Calu3 (cell line): ENCODE measurements at regions not wholly inside any gene's neighbourhood (a gene's known extent, or its start where the extent isn't known, plus 50 kb on each side); places are given as distances from the start of the nearest gene placed in this dataset.

Experiments used
- BruUV-seq: library from RNA; stranded (reverse); fragments of 400-500 nt; replicated peaks from 2 replicates; lab custom pipeline; 2021; lab: Mats Ljungman, UMichigan
- CTCF ChIA-PET: fragments of 300-600 bp; sonication (Branson Sonifier 250); formaldehyde crosslinking; loops from one replicate; lab custom pipeline; 2022; ENCODE audit warnings: antibody characterized with exemption; lab: Charles Lee
- DNase-seq: peaks from one replicate; pipeline ENCODE4 v3.0.0; 2022
- H3K27ac Mint-ChIP-seq: one replicate; pipeline ENCODE4 v1.8.0; 2022; ENCODE audit warnings: mixed read lengths; ENCODE audit not compliant: unreplicated experiment
- H3K27me3 Mint-ChIP-seq: one replicate; pipeline ENCODE4 v1.8.0; 2022; ENCODE audit warnings: mixed read lengths; ENCODE audit not compliant: unreplicated experiment
- H3K36me3 Mint-ChIP-seq: one replicate; pipeline ENCODE4 v1.8.0; 2022; ENCODE audit warnings: mild to moderate bottlenecking, moderate library complexity, mixed read lengths; ENCODE audit not compliant: insufficient read depth, unreplicated experiment
- H3K4me1 Mint-ChIP-seq: one replicate; pipeline ENCODE4 v1.8.0; 2022; ENCODE audit warnings: mild to moderate bottlenecking, low read depth, mixed read lengths; ENCODE audit not compliant: unreplicated experiment
- H3K4me3 Mint-ChIP-seq: one replicate; pipeline ENCODE4 v1.8.0; 2022; ENCODE audit warnings: mild to moderate bottlenecking, low read depth, moderate library complexity, mixed read lengths; ENCODE audit not compliant: unreplicated experiment
- H3K9me3 Mint-ChIP-seq: one replicate; pipeline ENCODE4 v1.8.0; 2022; ENCODE audit warnings: low read depth, mixed read lengths; ENCODE audit not compliant: unreplicated experiment
- intact Hi-C: fragments of 100-400 bp; cut with micrococcal nuclease; formaldehyde crosslinking; loops from one replicate; pipeline ENCODE4 v1.10.0; 2022; ENCODE audit not compliant: unreplicated experiment
- TF ChIP-seq, protein P1 (sequence below): fragments of 200-600 bp; IDR thresholded peaks from one replicate; pipeline ENCODE4 v1.8.0; 2022; ENCODE audit warnings: antibody characterized with exemption; ENCODE audit not compliant: unreplicated experiment

GRCh38 chr13:84962849-84963248 is 836.4 kb downstream of the SLITRK6 start:
- BruUV-seq = no TSS peak
- TF ChIP-seq, protein P1, sequence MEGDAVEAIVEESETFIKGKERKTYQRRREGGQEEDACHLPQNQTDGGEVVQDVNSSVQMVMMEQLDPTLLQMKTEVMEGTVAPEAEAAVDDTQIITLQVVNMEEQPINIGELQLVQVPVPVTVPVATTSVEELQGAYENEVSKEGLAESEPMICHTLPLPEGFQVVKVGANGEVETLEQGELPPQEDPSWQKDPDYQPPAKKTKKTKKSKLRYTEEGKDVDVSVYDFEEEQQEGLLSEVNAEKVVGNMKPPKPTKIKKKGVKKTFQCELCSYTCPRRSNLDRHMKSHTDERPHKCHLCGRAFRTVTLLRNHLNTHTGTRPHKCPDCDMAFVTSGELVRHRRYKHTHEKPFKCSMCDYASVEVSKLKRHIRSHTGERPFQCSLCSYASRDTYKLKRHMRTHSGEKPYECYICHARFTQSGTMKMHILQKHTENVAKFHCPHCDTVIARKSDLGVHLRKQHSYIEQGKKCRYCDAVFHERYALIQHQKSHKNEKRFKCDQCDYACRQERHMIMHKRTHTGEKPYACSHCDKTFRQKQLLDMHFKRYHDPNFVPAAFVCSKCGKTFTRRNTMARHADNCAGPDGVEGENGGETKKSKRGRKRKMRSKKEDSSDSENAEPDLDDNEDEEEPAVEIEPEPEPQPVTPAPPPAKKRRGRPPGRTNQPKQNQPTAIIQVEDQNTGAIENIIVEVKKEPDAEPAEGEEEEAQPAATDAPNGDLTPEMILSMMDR = no peak
- Mint-ChIP-seq H3K27me3 (no peaks in the 10 kb centered on the region), H3K27ac (no peak overlapping the region), H3K36me3 (no peaks in the 10 kb centered on the region), H3K9me3 (no peaks in the 10 kb centered on the region), H3K4me1 (no peaks in the 10 kb centered on the region), H3K4me3 (no peak overlapping the region)
- intact Hi-C loops = no loop called here
- DNase-seq = no peak
- CTCF ChIA-PET = no interaction called here

GRCh38 chr13:84962141-84962750 is 837.0 kb downstream of the SLITRK6 start:
- H3K27ac Mint-ChIP-seq = no peak overlapping the region
- no peaks in the 10 kb centered on the region for H3K27me3 Mint-ChIP-seq
- no peaks in the 10 kb centered on the region for H3K4me1 Mint-ChIP-seq
- no peaks in the 10 kb centered on the region for H3K36me3 Mint-ChIP-seq
- TF ChIP-seq, protein P1 = no peak
- intact Hi-C loops = no loop called here
- CTCF ChIA-PET = no interaction called here
- H3K4me3 Mint-ChIP-seq = no peak overlapping the region
- H3K9me3 Mint-ChIP-seq = no peaks in the 10 kb centered on the region
- BruUV-seq = no TSS peak
- no peak for DNase-seq

DNA sequence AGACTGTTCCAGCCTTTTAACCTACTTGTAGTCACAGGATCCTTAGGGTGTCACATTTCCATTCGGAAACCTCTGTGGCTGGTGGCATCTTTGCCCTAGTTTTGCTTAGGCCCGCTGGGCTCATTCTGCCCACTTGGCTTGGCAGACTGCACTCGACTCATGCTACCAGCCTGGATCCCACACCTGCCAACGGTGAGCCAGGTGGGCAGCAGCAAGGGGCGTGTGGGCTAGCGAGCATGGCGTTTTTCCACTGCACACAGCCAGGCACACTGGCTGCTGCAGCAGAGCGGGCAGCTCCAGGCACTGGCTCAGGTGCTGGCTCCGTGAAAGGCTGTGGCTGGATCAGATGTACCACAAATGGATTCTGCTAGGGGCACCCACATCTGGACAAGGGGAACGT is 838.2 kb downstream of the SLITRK6 start:
- Mint-ChIP-seq H3K9me3 (no peaks in the 10 kb centered on the region), H3K4me3 (no peak overlapping the region), H3K36me3 (no peaks in the 10 kb centered on the region), H3K4me1 (no peaks in the 10 kb centered on the region), H3K27me3 (no peaks in the 10 kb centered on the region), H3K27ac (no peak overlapping the region)
- intact Hi-C loops = no loop called here
- DNase-seq = no peak
- CTCF ChIA-PET = no interaction called here
- BruUV-seq = no TSS peak
- TF ChIP-seq, protein P1 = no peak

DNA sequence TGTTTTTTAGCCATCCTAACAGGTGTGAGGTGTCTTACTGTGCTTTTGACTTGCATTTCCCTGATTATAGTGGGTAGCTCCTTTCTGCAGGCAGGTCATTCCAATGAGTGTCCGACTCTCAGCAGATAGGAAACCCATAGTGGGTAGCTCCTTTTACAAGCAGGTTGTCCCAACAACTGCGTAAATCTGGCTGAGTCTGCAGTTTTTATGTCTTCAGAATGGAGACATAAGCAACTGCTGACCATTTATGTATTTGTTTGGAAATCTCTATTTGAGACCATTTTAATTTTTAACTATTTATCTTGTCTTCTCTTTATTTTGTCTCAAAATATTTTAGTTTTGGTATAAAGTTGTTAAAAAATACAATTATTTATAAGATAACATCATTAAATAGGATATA is 839.4 kb downstream of the SLITRK6 start:
- intact Hi-C loops = no loop called here
- BruUV-seq = no TSS peak
- Mint-ChIP-seq H3K4me3 (no peak overlapping the region), H3K36me3 (no peaks in the 10 kb centered on the region), H3K4me1 (no peaks in the 10 kb centered on the region), H3K27me3 (no peaks in the 10 kb centered on the region), H3K9me3 (no peaks in the 10 kb centered on the region), H3K27ac (no peak overlapping the region)
- no peak for DNase-seq
- TF ChIP-seq, protein P1 = no peak
- CTCF ChIA-PET = no interaction called here
